ENCODE measurements at regions not wholly inside any gene's neighbourhood (a gene's known extent, or its start where the extent isn't known, plus 50 kb on each side); places are given as distances from the start of the nearest gene placed in this dataset.

- TF ChIP-seq FOXO4 (CRISPR knock-in tag; IDR thresholded peaks at IDR 0.05), result no peak
- no peak for TF ChIP-seq ZNF274 (IDR thresholded peaks at IDR 0.05; ENCODE audit: borderline replicate concordance, low read depth, low read length)
- TF ChIP-seq MAFK (IDR thresholded peaks at IDR 0.05; ENCODE audit: low read length), result no peak
- no peak for TF ChIP-seq ZBTB40 (IDR thresholded peaks at IDR 0.05)
- no peak for TF ChIP-seq ZBTB40 (CRISPR knock-in tag; IDR thresholded peaks at IDR 0.05)
- TF ChIP-seq ZNF436 (CRISPR knock-in tag; IDR thresholded peaks at IDR 0.05), result no peak
- TF ChIP-seq HDAC6 (IDR thresholded peaks at IDR 0.05; ENCODE audit: low read depth, low read length), result no peak
- no peak for TF ChIP-seq SPI1 (IDR thresholded peaks at IDR 0.05; ENCODE audit: borderline replicate concordance, low read depth, low read length)
- TF ChIP-seq MIER1 (IDR thresholded peaks at IDR 0.05; ENCODE audit: low read depth), result no peak
- no peak for TF ChIP-seq ATF3 (IDR thresholded peaks at IDR 0.05)
- TF ChIP-seq ATF3 (CRISPR knock-in tag; conservative IDR thresholded peaks at IDR 0.05), result no peak
- TF ChIP-seq MED1 (CRISPR knock-in tag; IDR thresholded peaks at IDR 0.05; ENCODE audit: borderline replicate concordance), result no peak
These were observed 173.6 kb downstream of the NRN1 start (continued) for GRCh38 chr6:5833120-5833519.

All from K562 (cell line).